MCF 10A (cell line): ENCODE measurements at regions not wholly inside any gene's neighbourhood (a gene's known extent, or its start where the extent isn't known, plus 50 kb on each side); places are given as distances from the start of the nearest gene placed in this dataset.

Experiments
- BruUV-seq: library from RNA; stranded (reverse); fragments of 400-500 nt; replicated peaks from 2 replicates; lab custom pipeline; 2021; lab: Mats Ljungman, UMichigan
- CTCF ChIA-PET: fragments of 300-600 bp; sonication (Branson Sonifier 250); formaldehyde crosslinking; extraction: SDS; loops from one replicate; lab custom pipeline; 2021; ENCODE audit warnings: antibody characterized with exemption, inconsistent platforms; lab: Yijun Ruan, JAX
- POLR2A ChIA-PET: fragments of 300-600, 350-650 bp; sonication (Branson Sonifier 250); formaldehyde crosslinking; extraction: SDS; loops from one replicate; lab custom pipeline; 2020; ENCODE audit warnings: antibody characterized with exemption, inconsistent platforms; lab: Yijun Ruan, JAX
- DNase-seq: peaks from one replicate; pipeline ENCODE4 v3.0.0-alpha.2; 2018; ENCODE audit not compliant: unreplicated experiment
- H3K27ac Mint-ChIP-seq: one replicate; pipeline ENCODE4 v1.8.0; 2022; ENCODE audit warnings: mild to moderate bottlenecking, low read depth, mixed read lengths; ENCODE audit not compliant: unreplicated experiment
- H3K27me3 Mint-ChIP-seq: one replicate; pipeline ENCODE4 v1.8.0; 2022; ENCODE audit warnings: mixed read lengths; ENCODE audit not compliant: insufficient read depth, unreplicated experiment
- H3K36me3 Mint-ChIP-seq: one replicate; pipeline ENCODE4 v1.8.0; 2022; ENCODE audit warnings: mild to moderate bottlenecking, moderate library complexity, mixed read lengths; ENCODE audit not compliant: insufficient read depth, unreplicated experiment
- H3K4me1 Mint-ChIP-seq: one replicate; pipeline ENCODE4 v1.8.0; 2022; ENCODE audit warnings: mixed read lengths; ENCODE audit not compliant: insufficient read depth, unreplicated experiment
- H3K4me3 Mint-ChIP-seq: one replicate; pipeline ENCODE4 v1.8.0; 2022; ENCODE audit warnings: mild to moderate bottlenecking, moderate library complexity, mixed read lengths; ENCODE audit not compliant: unreplicated experiment
- H3K9me3 Mint-ChIP-seq: one replicate; pipeline ENCODE4 v1.8.0; 2022; ENCODE audit warnings: mixed read lengths; ENCODE audit not compliant: unreplicated experiment
- intact Hi-C: fragments of 100-400 bp; cut with micrococcal nuclease; formaldehyde crosslinking; loops from 2 replicates; pipeline ENCODE4 v1.14.1; 2022
- TF ChIP-seq, protein P1 (sequence below): fragments of 200-600 bp; IDR thresholded peaks from one replicate; pipeline ENCODE4 v1.8.0; 2022; ENCODE audit warnings: antibody characterized with exemption, mild to moderate bottlenecking; ENCODE audit not compliant: unreplicated experiment

DNA sequence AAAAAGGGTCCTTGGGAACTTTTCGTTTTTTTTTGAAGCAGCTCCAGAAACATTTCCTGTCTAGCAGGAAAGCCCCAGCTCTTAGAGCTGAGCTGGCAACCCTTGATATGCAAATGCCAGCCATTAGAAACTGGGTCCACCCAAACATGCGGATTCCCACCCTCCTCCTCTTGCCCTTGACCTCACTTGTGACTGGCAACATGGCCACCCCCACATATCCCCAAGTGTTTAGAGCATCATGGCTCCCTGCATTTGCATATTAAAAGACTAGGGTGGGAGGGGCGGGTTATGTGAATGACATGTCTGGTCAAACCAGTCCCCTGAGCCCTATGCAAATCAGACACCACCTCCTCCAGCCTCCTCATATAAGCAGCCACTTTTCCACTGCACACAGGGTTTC lies 671.1 kb downstream of the FAT4 start:
- Mint-ChIP-seq H3K27ac (no peak overlapping the region), H3K9me3 (no peaks in the 10 kb centered on the region), H3K36me3 (no peaks in the 10 kb centered on the region), H3K4me3 (no peak overlapping the region), H3K27me3 (no peaks in the 10 kb centered on the region), H3K4me1 (no peaks in the 10 kb centered on the region)
- intact Hi-C loops, result no loop called here
- ChIA-PET CTCF (interaction anchor here (1.0 to 1.2 kb wide), 2 partner anchors 8 to 35 kb away, joined by 3 to 4 read pairs; no protein-coding TSS in a partner anchor), POLR2A (interaction anchor here (0.6 kb wide), 1 partner anchor 485 kb away, joined by 3 read pairs; no protein-coding TSS in a partner anchor)
- DNase-seq, result no peak
- no TSS peak for BruUV-seq
- TF ChIP-seq, protein P1, sequence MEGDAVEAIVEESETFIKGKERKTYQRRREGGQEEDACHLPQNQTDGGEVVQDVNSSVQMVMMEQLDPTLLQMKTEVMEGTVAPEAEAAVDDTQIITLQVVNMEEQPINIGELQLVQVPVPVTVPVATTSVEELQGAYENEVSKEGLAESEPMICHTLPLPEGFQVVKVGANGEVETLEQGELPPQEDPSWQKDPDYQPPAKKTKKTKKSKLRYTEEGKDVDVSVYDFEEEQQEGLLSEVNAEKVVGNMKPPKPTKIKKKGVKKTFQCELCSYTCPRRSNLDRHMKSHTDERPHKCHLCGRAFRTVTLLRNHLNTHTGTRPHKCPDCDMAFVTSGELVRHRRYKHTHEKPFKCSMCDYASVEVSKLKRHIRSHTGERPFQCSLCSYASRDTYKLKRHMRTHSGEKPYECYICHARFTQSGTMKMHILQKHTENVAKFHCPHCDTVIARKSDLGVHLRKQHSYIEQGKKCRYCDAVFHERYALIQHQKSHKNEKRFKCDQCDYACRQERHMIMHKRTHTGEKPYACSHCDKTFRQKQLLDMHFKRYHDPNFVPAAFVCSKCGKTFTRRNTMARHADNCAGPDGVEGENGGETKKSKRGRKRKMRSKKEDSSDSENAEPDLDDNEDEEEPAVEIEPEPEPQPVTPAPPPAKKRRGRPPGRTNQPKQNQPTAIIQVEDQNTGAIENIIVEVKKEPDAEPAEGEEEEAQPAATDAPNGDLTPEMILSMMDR, result no peak

- Mint-ChIP-seq H3K36me3 (no peaks in the 10 kb centered on the region), H3K27ac (no peak overlapping the region), H3K4me1 (no peaks in the 10 kb centered on the region), H3K9me3 (no peaks in the 10 kb centered on the region), H3K4me3 (no peak overlapping the region), H3K27me3 (no peaks in the 10 kb centered on the region)
- intact Hi-C loops, result no loop called here
- DNase-seq, result no peak
- BruUV-seq, result no TSS peak
- TF ChIP-seq, protein P1, result no peak
- CTCF ChIA-PET, result interaction anchor here (1.0 to 1.2 kb wide), 2 partner anchors 9 to 35 kb away, joined by 3 to 4 read pairs; no protein-coding TSS in a partner anchor
- POLR2A ChIA-PET, result interaction anchor here (0.6 kb wide), 1 partner anchor 485 kb away, joined by 3 read pairs; no protein-coding TSS in a partner anchor
These were observed 671.6 kb downstream of the FAT4 start for GRCh38 chr4:125986307-125986706.

DNA sequence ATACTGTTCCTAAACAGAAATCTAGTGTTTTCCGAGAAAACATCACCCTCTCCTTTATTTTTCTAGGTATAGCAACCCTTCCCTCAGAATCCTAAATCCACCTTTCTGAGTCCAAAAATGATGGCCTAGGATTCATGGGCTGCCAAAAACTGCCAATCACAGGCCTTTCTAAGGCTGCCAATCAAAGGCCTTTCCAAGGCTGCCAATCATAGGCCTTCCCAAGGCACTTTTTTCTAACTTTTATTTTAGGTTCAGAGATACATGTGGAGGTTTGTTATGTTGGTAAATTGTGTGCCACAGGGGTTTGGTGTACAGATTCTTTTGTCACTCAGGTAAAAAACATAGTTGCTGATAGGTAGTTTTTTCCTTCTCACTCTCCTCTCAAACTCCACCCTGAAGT lies 673.7 kb downstream of the FAT4 start:
- H3K9me3 Mint-ChIP-seq, result no peaks in the 10 kb centered on the region

GRCh38 chr4:125991398-125991797 lies 676.6 kb downstream of the FAT4 start:
- Mint-ChIP-seq H3K4me1 (no peaks in the 10 kb centered on the region), H3K36me3 (no peaks in the 10 kb centered on the region), H3K27me3 (no peaks in the 10 kb centered on the region), H3K9me3 (no peaks in the 10 kb centered on the region), H3K27ac (no peak overlapping the region), H3K4me3 (no peak overlapping the region)
- intact Hi-C loops, result no loop called here
- ChIA-PET CTCF (no interaction called here), POLR2A (no interaction called here)
- TF ChIP-seq, protein P1, result no peak
- BruUV-seq, result no TSS peak
- DNase-seq, result no peak

More for the DNA sequence above, 673.7 kb downstream of the FAT4 start:
- Mint-ChIP-seq H3K27me3 (no peaks in the 10 kb centered on the region), H3K36me3 (no peaks in the 10 kb centered on the region), H3K27ac (no peak overlapping the region), H3K4me3 (no peak overlapping the region), H3K4me1 (no peaks in the 10 kb centered on the region)
- DNase-seq, result no peak
- ChIA-PET POLR2A (no interaction called here), CTCF (no interaction called here)
- BruUV-seq, result no TSS peak
- TF ChIP-seq, protein P1, result no peak
- intact Hi-C loops, result no loop called here
